ENCODE measurements at regions not wholly inside any gene's neighbourhood (a gene's known extent, or its start where the extent isn't known, plus 50 kb on each side); places are given as distances from the start of the nearest gene placed in this dataset.

GRCh38 chr3:193132964-193133363 is 108.1 kb upstream of the PLAAT1 start:
- TF ChIP-seq POLR2A (IDR thresholded peaks at IDR 0.05; ENCODE audit: extremely low read depth, insufficient read length) = no peak
- TF ChIP-seq, protein P1, sequence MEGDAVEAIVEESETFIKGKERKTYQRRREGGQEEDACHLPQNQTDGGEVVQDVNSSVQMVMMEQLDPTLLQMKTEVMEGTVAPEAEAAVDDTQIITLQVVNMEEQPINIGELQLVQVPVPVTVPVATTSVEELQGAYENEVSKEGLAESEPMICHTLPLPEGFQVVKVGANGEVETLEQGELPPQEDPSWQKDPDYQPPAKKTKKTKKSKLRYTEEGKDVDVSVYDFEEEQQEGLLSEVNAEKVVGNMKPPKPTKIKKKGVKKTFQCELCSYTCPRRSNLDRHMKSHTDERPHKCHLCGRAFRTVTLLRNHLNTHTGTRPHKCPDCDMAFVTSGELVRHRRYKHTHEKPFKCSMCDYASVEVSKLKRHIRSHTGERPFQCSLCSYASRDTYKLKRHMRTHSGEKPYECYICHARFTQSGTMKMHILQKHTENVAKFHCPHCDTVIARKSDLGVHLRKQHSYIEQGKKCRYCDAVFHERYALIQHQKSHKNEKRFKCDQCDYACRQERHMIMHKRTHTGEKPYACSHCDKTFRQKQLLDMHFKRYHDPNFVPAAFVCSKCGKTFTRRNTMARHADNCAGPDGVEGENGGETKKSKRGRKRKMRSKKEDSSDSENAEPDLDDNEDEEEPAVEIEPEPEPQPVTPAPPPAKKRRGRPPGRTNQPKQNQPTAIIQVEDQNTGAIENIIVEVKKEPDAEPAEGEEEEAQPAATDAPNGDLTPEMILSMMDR (IDR thresholded peaks at IDR 0.05; ENCODE audit: low read depth, low read length) = no peak
